ENCODE measurements at regions not wholly inside any gene's neighbourhood (a gene's known extent, or its start where the extent isn't known, plus 50 kb on each side); places are given as distances from the start of the nearest gene placed in this dataset.
"Not testable (repeated sequence)": the region's sequence is repeated elsewhere in the genome, so short reads cannot be mapped to it uniquely, and the experiment has no call there.

DNA sequence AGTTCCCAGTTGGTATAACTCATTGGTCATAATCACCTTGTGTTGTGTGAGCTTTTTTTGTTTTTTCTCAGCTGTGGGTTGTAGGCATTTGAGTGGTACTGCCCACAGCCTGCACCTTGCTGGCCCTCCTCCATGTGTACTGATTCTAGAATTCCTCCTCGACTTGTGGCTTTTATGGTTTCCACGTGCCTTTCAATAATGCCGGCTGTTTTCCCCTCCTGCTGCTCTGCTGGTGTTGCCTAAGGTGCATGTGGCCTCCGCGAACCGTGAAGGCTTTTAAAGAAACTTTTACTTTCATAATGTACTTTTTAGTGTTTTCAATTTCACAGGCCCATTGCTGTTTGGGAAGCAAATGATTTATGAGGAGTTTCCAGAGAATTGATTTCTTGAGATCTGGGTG, 518.0 kb downstream of the REEP3 start:
- Mint-ChIP-seq H3K9me3 (no peaks in the 10 kb centered on the region), H3K27ac (no peak overlapping the region), H3K4me3 (no peak overlapping the region), H3K4me1 (peaks cover 6% of the 10 kb centered on the region), H3K27me3 (peaks cover 20% of the 10 kb centered on the region), H3K36me3 (no peaks in the 10 kb centered on the region)
- DNase-seq: no peak

DNA sequence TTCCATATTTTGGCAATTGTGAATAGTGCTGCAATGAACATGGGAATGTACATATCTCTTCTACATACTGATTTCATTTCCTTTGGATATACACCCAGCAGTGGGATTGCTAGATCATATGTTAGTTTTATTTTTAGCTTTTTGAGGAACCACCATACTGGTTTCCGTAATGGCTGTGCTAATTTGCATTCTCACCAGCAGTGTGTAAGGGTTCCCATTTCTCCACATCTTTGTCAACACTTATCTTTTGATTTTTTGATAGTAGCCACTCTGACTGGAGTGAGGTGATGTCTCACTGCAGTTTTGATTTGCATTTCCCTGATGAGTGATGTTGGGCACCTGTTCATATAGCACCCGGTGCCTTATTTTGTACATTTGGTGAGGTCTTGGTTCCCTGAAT, 519.6 kb downstream of the REEP3 start:
- no peaks in the 10 kb centered on the region for H3K36me3 Mint-ChIP-seq
- peaks cover 6% of the 10 kb centered on the region for H3K4me1 Mint-ChIP-seq
- no peaks in the 10 kb centered on the region for H3K9me3 Mint-ChIP-seq
- no peak overlapping the region for H3K4me3 Mint-ChIP-seq
- peaks cover 12% of the 10 kb centered on the region for H3K27me3 Mint-ChIP-seq
- no peak overlapping the region for H3K27ac Mint-ChIP-seq
- DNase-seq: no peak

DNA sequence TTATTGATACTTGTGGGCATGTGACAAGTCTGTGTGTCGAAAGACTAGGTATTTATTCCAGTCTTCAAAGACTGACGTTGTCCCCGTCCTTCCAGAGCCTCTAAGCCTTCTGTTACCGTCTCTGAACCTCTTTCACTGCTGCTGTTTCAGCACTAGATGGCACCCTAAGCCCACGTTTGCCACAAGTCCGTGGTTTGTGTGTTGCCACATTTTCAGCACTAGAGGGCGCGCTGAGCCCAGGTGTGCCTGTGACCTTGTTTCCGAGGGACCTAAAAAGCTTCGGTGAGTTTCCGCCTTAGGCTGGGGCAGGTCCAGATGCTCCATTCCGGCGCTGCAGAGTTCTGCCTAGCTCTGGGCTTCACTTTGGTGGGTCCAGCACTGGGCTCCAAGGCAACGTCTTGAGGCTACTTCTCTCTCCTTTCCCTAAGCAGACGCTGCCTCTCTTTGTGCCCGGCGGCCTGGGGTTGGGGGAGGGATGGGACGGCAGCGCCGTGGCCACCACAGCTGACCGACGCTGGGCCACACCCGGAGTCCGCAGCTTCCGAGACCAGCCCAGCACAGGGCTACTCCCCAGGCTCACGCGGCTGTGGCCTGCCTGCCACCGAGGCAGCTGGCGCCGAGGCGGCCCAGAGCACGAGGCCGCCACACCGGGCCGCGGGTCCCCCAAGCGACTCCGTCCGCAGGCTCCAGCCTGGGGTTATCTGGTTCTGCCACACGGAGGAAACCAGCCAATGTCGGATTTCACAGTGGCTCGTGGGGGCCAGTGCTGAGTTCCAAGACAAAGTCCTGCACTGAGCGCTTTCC, 520.2 kb downstream of the REEP3 start:
- no peak overlapping the region for H3K27ac Mint-ChIP-seq

DNA sequence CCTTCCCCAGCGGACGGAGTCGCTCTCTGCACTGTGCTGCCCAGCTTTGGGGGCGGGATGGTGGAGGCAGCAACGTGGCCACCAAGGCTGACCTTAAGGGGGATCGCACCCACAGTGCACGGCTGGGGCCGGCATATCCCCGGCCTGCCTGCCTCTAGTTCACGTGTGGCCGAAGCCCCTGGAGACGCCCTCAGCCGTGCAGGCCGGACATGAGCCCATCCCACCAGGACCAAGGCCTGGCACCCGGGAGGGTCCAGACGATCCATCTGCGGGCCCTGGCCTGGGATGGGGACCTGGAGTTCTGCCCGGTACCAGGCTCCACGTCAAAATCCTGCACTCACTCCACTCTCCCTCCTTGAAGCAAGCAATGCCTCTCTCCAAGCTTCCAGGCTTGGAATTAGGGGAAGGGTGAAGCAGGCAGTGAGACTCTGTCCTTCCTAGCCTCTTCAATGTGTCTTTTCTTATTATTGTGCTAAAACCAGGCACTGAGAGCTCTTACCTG, 520.8 kb downstream of the REEP3 start:
- peaks cover 6% of the 10 kb centered on the region for H3K4me1 Mint-ChIP-seq
- no peaks in the 10 kb centered on the region for H3K9me3 Mint-ChIP-seq
- no peak overlapping the region for H3K4me3 Mint-ChIP-seq
- peak; percentile 1 for DNase-seq
- H3K27me3 Mint-ChIP-seq: peaks cover 8% of the 10 kb centered on the region
- H3K27ac Mint-ChIP-seq: no peak overlapping the region
- H3K36me3 Mint-ChIP-seq: no peaks in the 10 kb centered on the region

More for the DNA sequence above, 520.2 kb downstream of the REEP3 start:
- peak; percentile 79 for DNase-seq
- peaks cover 11% of the 10 kb centered on the region for H3K27me3 Mint-ChIP-seq
- H3K36me3 Mint-ChIP-seq: no peaks in the 10 kb centered on the region
- no peaks in the 10 kb centered on the region for H3K9me3 Mint-ChIP-seq
- peak overlapping the region; percentile 62 for H3K4me3 Mint-ChIP-seq
- H3K4me1 Mint-ChIP-seq: peaks cover 6% of the 10 kb centered on the region

DNA sequence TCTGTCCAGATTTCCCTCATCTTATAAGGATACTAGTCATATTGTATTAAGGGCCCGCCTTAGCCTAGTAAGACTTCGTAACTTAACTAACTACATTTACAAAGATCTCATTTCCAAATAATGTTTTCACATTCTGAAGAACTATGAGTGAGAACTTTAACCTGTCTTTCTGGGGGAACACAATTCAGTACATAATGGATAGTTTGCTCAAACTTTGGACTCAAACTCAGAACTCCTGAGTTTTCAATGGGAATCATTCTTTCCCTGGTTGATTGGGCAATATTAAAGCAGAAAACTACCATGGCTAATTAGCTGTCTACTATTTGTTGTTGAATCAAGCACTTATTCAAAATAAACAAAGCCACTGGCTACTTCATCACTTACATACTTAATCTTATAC, 522.9 kb downstream of the REEP3 start:
- Mint-ChIP-seq H3K9me3 (no peaks in the 10 kb centered on the region), H3K36me3 (no peaks in the 10 kb centered on the region), H3K4me3 (no peak overlapping the region), H3K27ac (no peak overlapping the region), H3K4me1 (peaks cover 6% of the 10 kb centered on the region), H3K27me3 (peaks cover 4% of the 10 kb centered on the region)
- no peak for DNase-seq

DNA sequence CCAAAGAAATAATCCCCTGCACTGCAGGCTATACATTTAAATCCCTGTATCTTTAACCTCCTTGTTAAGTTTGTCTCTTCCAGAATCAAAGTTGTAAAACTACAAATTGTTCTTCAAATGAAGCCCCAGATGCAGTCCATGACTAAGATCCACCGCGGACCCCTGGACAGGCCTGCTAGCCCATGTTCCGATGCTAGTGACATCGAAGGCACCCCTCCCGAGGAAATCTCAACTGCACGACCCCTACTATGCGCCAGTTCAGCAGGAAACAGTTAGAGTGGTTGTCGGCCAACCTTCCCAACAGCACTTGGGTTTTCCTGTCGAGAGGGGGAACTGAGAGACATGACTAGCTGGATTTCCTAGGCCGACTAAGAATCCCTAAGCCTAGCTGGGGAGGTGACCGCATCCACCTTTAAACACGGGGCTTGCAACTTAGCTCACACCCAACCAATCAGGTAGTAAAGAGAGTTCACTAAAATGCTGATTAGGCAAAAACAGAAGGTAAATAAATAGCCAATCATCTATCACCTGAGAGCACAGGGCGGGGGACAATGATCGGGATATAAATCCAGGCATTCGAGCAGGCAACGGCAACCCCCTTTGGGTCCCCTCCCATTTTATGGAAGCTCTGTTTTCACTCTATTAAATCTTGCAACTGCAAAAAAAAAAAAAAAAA, 523.9 kb downstream of the REEP3 start:
- not testable (repeated sequence) for H3K36me3 Mint-ChIP-seq, H3K9me3 Mint-ChIP-seq, H3K27ac Mint-ChIP-seq, H3K27me3 Mint-ChIP-seq, H3K4me3 Mint-ChIP-seq, H3K4me1 Mint-ChIP-seq, DNase-seq

DNA sequence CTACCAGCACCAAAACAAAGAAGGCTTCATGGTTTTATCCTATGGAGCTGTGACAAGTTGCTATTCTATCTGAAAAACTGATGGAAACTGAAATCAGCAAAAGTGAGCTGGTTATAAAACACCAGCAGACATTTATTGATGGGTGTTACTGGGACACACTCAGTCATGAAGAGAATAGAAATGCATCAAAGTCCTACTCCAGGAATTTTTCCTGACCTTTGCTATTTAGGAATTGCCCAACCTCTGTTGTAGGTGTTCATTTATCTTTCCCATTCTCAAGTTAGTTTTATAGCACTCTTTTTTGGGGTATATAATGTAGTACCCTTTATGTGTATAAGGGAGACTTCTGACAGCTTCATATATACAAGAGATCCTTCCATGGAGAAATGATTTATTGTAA, 533.2 kb downstream of the REEP3 start:
- H3K27ac Mint-ChIP-seq: no peak overlapping the region
- DNase-seq: no peak
- no peaks in the 10 kb centered on the region for H3K4me1 Mint-ChIP-seq
- no peaks in the 10 kb centered on the region for H3K36me3 Mint-ChIP-seq
- peaks cover 3% of the 10 kb centered on the region for H3K27me3 Mint-ChIP-seq
- no peaks in the 10 kb centered on the region for H3K9me3 Mint-ChIP-seq
- H3K4me3 Mint-ChIP-seq: no peak overlapping the region

DNA sequence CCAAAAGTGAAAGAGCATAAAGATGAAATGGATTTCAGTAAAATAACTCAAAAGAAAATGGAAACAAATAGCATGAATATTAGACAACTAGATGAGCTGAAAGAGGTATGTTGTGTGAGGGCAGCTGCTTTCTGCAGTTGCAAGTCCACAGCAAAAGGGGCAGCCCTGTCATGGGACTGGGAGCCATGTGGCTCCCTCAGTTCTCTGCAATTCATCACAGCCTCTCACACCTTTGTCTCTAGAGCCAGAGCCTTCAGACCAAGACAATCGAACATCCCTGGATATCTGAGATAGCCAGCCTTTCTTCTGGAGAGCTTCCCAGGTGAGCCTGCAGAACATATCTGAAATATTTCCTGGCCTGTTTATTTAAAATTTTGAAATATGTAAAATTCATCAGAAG, 538.7 kb downstream of the REEP3 start:
- H3K36me3 Mint-ChIP-seq: no peaks in the 10 kb centered on the region
- peaks cover 10% of the 10 kb centered on the region for H3K27me3 Mint-ChIP-seq
- no peaks in the 10 kb centered on the region for H3K4me1 Mint-ChIP-seq

DNA sequence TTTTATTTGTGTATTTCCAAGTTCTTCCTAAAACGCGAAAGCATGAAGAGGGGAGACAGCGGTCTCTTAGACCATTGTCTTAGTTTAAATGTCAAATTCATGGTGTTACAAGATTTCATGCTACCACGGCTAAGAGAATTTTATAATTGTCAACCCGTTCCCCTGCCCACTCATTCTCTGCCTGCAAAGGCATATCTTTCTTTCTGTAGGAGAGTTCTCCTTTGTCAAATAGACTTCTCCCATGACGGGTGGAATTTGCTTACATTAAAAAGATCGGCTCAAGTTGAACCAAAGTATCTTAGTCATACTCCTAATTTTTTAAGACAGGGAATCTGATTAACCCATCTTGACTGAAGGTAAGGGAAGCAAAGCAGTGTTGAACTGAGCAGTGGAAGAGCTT, 539.2 kb downstream of the REEP3 start:
- Mint-ChIP-seq H3K27me3 (peaks cover 10% of the 10 kb centered on the region), H3K9me3 (no peaks in the 10 kb centered on the region), H3K4me1 (no peaks in the 10 kb centered on the region), H3K36me3 (no peaks in the 10 kb centered on the region), H3K27ac (no peak overlapping the region), H3K4me3 (no peak overlapping the region)
- no peak for DNase-seq

More for the DNA sequence above, 538.7 kb downstream of the REEP3 start:
- DNase-seq: no peak
- Mint-ChIP-seq H3K27ac (no peak overlapping the region), H3K9me3 (no peaks in the 10 kb centered on the region), H3K4me3 (no peak overlapping the region)

DNA sequence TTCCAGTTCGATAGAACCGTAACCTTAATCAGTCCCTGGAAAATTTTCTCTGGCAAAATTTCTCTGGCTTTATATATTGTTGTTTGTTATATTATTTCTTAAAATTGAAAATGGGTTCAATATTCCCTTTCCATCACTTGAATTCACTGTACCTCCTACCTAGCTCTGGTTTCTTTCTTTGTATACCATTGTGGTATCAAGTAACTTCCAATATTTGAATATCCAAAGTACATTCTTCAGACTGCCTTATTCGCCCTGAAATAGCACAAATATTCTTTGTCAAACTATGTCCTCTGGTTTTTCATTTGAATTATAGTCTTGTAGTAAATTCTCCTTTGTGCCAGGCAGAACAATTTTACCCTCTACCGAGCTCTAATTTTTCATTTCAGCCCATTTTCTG, 541.6 kb downstream of the REEP3 start:
- Mint-ChIP-seq H3K36me3 (no peaks in the 10 kb centered on the region), H3K4me3 (no peak overlapping the region), H3K9me3 (no peaks in the 10 kb centered on the region), H3K27ac (no peak overlapping the region), H3K27me3 (peaks cover 10% of the 10 kb centered on the region), H3K4me1 (no peaks in the 10 kb centered on the region)
- DNase-seq: no peak

DNA sequence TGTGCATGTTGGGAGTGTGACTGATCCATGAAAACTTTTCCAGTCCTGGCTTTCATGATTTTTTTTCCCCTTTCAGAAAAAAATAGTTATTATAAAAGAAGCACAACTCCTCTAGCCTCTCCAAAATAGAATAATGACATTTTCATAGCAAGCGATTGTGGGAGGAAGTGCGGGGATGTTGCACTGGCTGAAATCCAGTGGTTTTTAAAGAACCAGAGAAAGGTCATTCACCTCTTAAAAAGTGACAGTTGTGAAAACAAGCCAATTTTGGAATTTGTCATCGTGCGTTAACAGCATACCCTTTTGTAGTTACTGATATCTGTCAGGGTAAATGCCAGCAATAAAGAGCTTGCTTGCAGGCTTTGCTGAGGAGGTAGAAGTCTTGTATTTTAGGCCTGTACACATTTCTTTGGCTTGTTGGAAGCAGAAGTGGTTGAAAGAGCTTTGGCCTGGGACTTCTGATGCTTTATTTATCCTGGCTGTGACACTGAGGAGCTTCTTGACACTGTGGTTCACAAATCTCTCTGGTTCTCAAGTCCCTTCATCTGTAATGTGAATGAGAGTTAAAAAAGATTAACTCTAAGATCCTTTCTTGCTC, 545.9 kb downstream of the REEP3 start:
- Mint-ChIP-seq H3K27ac (no peak overlapping the region), H3K27me3 (no peaks in the 10 kb centered on the region), H3K4me1 (no peaks in the 10 kb centered on the region), H3K36me3 (no peaks in the 10 kb centered on the region), H3K9me3 (no peaks in the 10 kb centered on the region), H3K4me3 (no peak overlapping the region)
- no peak for DNase-seq

DNA sequence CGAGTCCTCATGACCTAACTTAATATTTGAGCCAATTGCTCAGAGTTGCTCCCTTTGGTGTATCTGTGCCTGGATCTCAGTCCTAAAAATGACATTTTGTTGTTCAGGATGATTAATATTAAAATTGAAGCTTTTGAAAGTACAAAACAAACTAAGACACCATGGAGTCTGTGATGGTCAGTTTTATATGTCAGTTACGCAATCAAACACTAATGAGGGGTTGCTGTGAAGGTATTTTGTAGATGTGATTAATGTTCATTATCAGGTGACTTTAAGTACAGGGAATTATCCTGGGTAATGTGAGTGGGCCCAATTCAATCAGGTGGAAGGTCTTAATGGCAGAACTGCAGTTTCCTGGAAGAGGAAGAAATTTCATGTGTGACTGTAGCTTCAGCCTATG, 546.7 kb downstream of the REEP3 start:
- Mint-ChIP-seq H3K36me3 (no peaks in the 10 kb centered on the region), H3K27me3 (no peaks in the 10 kb centered on the region)
- no peak for DNase-seq

DNA sequence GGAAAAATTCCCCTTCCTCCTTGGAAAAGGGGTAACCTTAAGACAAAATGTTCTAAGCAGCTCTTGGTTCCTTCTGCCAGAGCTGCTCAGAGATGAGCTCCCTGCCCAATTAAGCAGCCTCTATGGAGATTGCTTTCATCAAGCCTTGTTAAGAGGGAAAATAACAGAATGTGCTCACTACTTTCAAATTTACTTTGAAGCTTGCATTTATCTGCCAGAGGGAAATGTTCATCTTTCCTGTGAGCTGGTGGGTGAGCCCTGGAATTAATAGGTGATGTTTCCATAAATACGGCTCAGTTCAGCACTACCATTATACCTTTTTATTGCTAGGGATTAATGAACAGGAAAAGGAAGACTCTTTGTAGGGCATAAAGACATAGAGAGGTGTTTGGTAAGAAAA, 549.0 kb downstream of the REEP3 start:
- DNase-seq: no peak
- Mint-ChIP-seq H3K36me3 (no peaks in the 10 kb centered on the region), H3K4me1 (no peaks in the 10 kb centered on the region), H3K4me3 (no peak overlapping the region), H3K9me3 (no peaks in the 10 kb centered on the region), H3K27me3 (no peaks in the 10 kb centered on the region), H3K27ac (no peak overlapping the region)

More for the DNA sequence above, 546.7 kb downstream of the REEP3 start:
- no peaks in the 10 kb centered on the region for H3K4me1 Mint-ChIP-seq
- H3K9me3 Mint-ChIP-seq: no peaks in the 10 kb centered on the region
- H3K27ac Mint-ChIP-seq: no peak overlapping the region
- no peak overlapping the region for H3K4me3 Mint-ChIP-seq

DNA sequence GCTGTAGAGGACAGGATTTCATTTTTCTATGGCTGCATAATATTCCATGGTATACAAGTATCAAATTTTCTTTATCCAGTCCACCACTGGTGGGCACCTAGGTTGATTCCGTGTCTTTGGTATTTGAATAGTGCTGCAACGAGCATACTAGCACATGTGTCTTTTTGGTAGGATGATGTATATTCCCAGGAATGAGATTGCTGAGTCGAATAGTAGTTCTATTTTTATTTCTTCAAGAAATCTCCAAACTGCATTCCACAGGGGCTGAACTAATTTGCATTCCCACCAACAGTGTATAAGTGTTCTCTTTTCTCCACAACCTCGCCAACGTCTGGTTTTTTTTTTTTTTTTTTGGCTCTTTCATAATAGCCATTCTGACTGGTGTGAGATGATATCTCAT, 550.0 kb downstream of the REEP3 start:
- Mint-ChIP-seq H3K36me3 (no peaks in the 10 kb centered on the region), H3K9me3 (no peaks in the 10 kb centered on the region), H3K27me3 (no peaks in the 10 kb centered on the region), H3K27ac (no peak overlapping the region), H3K4me3 (no peak overlapping the region), H3K4me1 (no peaks in the 10 kb centered on the region)
- no peak for DNase-seq

DNA sequence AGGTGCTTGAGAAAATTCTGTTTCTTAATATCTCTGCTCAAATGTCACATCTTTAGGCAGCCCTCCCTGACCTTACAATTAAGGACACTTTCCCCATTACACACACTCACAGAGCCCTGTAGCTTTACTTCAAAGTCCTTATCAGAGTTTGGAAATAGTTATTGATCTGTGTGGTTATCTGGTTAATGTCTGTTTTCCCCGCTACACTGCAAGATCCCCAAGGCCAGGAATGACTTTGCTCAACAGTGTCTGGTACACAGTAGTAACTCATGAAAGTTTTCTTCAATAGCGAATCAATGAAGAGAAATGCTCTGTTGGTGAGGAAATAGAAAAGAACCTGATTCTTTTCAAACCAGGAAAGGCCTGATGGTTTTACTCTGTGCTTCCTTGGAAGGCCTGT, 554.4 kb downstream of the REEP3 start:
- Mint-ChIP-seq H3K27ac (no peak overlapping the region), H3K4me1 (no peaks in the 10 kb centered on the region), H3K36me3 (no peaks in the 10 kb centered on the region), H3K4me3 (no peak overlapping the region), H3K27me3 (peaks cover 7% of the 10 kb centered on the region), H3K9me3 (no peaks in the 10 kb centered on the region)
- no peak for DNase-seq
